ENCODE measurements at regions not wholly inside any gene's neighbourhood (a gene's known extent, or its start where the extent isn't known, plus 50 kb on each side); places are given as distances from the start of the nearest gene placed in this dataset.

- DNase-seq: no peak
- no peak for TF ChIP-seq CTCF (IDR thresholded peaks at IDR 0.05)
- no peak for ATAC-seq
- Histone ChIP-seq H3K27ac (no peak overlapping the region), H3K4me3 (no peak overlapping the region), H3K4me1 (no peaks in the 10 kb centered on the region), H3K36me3 (no peaks in the 10 kb centered on the region), H3K27me3 (ENCODE audit: low read depth) (peaks cover 12% of the 10 kb centered on the region), H3K9me3 (no peaks in the 10 kb centered on the region)
- intact Hi-C loops (cut with DNase I): no loop called here
Measured at GRCh38 chr17:72361892-72362291, 241.1 kb downstream of the SOX9 start.

- Histone ChIP-seq H3K27me3 (ENCODE audit: low read depth) (peaks cover 12% of the 10 kb centered on the region), H3K9me3 (no peaks in the 10 kb centered on the region), H3K27ac (no peak overlapping the region), H3K4me1 (no peaks in the 10 kb centered on the region), H3K36me3 (no peaks in the 10 kb centered on the region), H3K4me3 (no peak overlapping the region)
- intact Hi-C loops (cut with DNase I): no loop called here
- ATAC-seq (no peak), DNase-seq (no peak)
- no peak for TF ChIP-seq CTCF (IDR thresholded peaks at IDR 0.05)
Measured at GRCh38 chr17:72362376-72363088, 241.7 kb downstream of the SOX9 start.

GRCh38 chr17:72363089-72363610, 242.3 kb downstream of the SOX9 start:
- intact Hi-C loops (cut with DNase I): no loop called here
- H3K36me3 ChIP-seq: no peaks in the 10 kb centered on the region
- ATAC-seq: no peak
- no peak for TF ChIP-seq CTCF (IDR thresholded peaks at IDR 0.05)
- H3K27me3 ChIP-seq (ENCODE audit: low read depth): peaks cover 12% of the 10 kb centered on the region
- H3K4me1 ChIP-seq: no peaks in the 10 kb centered on the region
- H3K9me3 ChIP-seq: no peaks in the 10 kb centered on the region
- DNase-seq: no peak
- H3K4me3 ChIP-seq: no peak overlapping the region
- no peak overlapping the region for H3K27ac ChIP-seq

GRCh38 chr17:72365857-72366414, 245.1 kb downstream of the SOX9 start:
- TF ChIP-seq CTCF (IDR thresholded peaks at IDR 0.05): no peak
- H3K4me1 ChIP-seq: no peaks in the 10 kb centered on the region
- intact Hi-C loops (cut with DNase I): no loop called here
- no peaks in the 10 kb centered on the region for H3K36me3 ChIP-seq
- no peak overlapping the region for H3K4me3 ChIP-seq
- no peaks in the 10 kb centered on the region for H3K9me3 ChIP-seq
- H3K27ac ChIP-seq: no peak overlapping the region
- H3K27me3 ChIP-seq (ENCODE audit: low read depth): peaks cover 12% of the 10 kb centered on the region
- DNase-seq (no peak), ATAC-seq (no peak)

- no peak for DNase-seq
- Histone ChIP-seq H3K36me3 (no peaks in the 10 kb centered on the region), H3K27ac (no peak overlapping the region), H3K9me3 (no peaks in the 10 kb centered on the region), H3K27me3 (ENCODE audit: low read depth) (peaks cover 12% of the 10 kb centered on the region), H3K4me3 (no peak overlapping the region), H3K4me1 (no peaks in the 10 kb centered on the region)
- no peak for TF ChIP-seq CTCF (IDR thresholded peaks at IDR 0.05)
- no peak for ATAC-seq
- intact Hi-C loops (cut with DNase I): no loop called here
Measured at GRCh38 chr17:72366626-72367025, 245.8 kb downstream of the SOX9 start.
